PFSK-1 (cell line): ENCODE measurements at regions not wholly inside any gene's neighbourhood (a gene's known extent, or its start where the extent isn't known, plus 50 kb on each side); places are given as distances from the start of the nearest gene placed in this dataset.

Experiments used
- FOXP2 ChIP-seq: optimal IDR thresholded peaks from 2 replicates; pipeline ENCODE3; 2011; ENCODE audit warnings: borderline replicate concordance, control low read depth, inconsistent platforms; ENCODE audit not compliant: insufficient read depth; ENCODE audit errors: extremely low read length, extremely low read depth
- POLR2AphosphoS5 ChIP-seq: IDR thresholded peaks from 2 replicates; pipeline ENCODE4 v1.6.1; 2012; ENCODE audit warnings: low read depth, mild to moderate bottlenecking, control low read depth, low read length, moderate library complexity
- SIN3A ChIP-seq: IDR thresholded peaks from 2 replicates; pipeline ENCODE4 v1.6.1; 2012; ENCODE audit warnings: mild to moderate bottlenecking, low read length, moderate library complexity, borderline replicate concordance; ENCODE audit not compliant: insufficient read depth
- TAF1 ChIP-seq: IDR thresholded peaks from 2 replicates; pipeline ENCODE4 v1.6.1; 2012; ENCODE audit warnings: low read length, control low read depth, borderline replicate concordance; ENCODE audit not compliant: insufficient read depth
- TF ChIP-seq, protein P1 (sequence below), 2 experiments: IDR thresholded peaks; 2 replicates each; pipeline versions ENCODE4 v1.6.1 to v1.8.0; 2011 to 2012; ENCODE audit warnings: low read depth in 2 of 2, low read length in 2 of 2, control low read depth in 1 of 2, inconsistent platforms in 1 of 2, mild to moderate bottlenecking in 1 of 2, moderate library complexity in 1 of 2; ENCODE audit not compliant: insufficient read depth in 1 of 2

DNA sequence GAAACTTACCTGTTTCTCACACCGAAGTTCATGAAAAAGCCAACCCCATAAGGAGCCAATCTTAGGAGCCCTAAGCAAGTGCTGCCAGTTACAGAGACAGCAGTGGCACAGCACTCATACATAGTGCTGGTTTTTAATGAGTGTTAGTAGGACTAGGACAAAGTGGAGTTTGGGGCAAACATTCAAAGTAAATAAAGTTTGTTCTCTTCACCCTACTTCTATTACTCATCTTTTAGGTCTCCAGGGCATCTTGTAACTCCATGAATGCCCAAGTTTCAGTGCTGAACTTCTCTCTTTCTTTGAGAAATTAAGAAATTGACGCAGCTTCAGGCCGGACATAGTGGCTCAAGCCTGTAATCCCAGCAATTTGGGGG, 584.7 kb downstream of the EBF1 start:
- TF ChIP-seq, protein P1, sequence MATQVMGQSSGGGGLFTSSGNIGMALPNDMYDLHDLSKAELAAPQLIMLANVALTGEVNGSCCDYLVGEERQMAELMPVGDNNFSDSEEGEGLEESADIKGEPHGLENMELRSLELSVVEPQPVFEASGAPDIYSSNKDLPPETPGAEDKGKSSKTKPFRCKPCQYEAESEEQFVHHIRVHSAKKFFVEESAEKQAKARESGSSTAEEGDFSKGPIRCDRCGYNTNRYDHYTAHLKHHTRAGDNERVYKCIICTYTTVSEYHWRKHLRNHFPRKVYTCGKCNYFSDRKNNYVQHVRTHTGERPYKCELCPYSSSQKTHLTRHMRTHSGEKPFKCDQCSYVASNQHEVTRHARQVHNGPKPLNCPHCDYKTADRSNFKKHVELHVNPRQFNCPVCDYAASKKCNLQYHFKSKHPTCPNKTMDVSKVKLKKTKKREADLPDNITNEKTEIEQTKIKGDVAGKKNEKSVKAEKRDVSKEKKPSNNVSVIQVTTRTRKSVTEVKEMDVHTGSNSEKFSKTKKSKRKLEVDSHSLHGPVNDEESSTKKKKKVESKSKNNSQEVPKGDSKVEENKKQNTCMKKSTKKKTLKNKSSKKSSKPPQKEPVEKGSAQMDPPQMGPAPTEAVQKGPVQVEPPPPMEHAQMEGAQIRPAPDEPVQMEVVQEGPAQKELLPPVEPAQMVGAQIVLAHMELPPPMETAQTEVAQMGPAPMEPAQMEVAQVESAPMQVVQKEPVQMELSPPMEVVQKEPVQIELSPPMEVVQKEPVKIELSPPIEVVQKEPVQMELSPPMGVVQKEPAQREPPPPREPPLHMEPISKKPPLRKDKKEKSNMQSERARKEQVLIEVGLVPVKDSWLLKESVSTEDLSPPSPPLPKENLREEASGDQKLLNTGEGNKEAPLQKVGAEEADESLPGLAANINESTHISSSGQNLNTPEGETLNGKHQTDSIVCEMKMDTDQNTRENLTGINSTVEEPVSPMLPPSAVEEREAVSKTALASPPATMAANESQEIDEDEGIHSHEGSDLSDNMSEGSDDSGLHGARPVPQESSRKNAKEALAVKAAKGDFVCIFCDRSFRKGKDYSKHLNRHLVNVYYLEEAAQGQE (IDR thresholded peaks at IDR 0.05; ENCODE audit: insufficient read depth in 1 of 2, low read depth in 2 of 2, low read length in 2 of 2): no peak
- TF ChIP-seq FOXP2: no peak
- no peak for TF ChIP-seq TAF1
- TF ChIP-seq SIN3A: no peak
- TF ChIP-seq POLR2AphosphoS5: no peak

DNA sequence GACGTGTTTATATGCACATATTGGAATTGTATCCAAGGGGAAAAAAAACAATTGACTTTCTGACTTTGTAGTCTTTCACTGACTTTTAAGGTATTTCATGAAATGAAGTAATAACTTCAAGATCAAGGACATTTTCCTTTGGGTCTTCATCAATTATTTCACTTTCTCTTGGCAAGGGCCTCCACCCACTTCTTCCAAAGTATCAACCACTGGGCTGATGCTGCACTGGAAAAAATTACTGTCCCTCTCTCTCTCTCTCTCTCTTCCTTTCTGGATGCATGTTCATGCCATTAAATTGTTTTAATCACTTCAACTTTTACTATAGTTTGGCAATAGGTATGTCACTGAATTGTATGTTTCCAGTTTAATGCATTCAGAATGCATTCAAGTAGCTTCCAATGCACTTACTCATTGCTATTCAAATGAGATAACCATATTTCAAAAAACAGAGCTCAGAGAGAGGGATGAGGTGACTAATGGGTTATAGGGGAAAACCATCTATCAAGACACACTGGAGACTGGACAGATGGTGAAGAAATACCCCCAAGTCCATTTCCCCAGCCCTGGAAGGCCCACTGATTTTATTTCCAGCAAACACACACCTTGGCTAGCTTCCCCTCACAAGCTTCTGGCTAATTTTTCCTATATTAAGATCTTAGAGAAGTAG, 585.3 kb downstream of the EBF1 start:
- TF ChIP-seq, protein P1 (IDR thresholded peaks at IDR 0.05; ENCODE audit: insufficient read depth in 1 of 2, low read depth in 2 of 2, low read length in 2 of 2): no peak
- no peak for TF ChIP-seq SIN3A
- no peak for TF ChIP-seq POLR2AphosphoS5
- no peak for TF ChIP-seq FOXP2
- no peak for TF ChIP-seq TAF1

DNA sequence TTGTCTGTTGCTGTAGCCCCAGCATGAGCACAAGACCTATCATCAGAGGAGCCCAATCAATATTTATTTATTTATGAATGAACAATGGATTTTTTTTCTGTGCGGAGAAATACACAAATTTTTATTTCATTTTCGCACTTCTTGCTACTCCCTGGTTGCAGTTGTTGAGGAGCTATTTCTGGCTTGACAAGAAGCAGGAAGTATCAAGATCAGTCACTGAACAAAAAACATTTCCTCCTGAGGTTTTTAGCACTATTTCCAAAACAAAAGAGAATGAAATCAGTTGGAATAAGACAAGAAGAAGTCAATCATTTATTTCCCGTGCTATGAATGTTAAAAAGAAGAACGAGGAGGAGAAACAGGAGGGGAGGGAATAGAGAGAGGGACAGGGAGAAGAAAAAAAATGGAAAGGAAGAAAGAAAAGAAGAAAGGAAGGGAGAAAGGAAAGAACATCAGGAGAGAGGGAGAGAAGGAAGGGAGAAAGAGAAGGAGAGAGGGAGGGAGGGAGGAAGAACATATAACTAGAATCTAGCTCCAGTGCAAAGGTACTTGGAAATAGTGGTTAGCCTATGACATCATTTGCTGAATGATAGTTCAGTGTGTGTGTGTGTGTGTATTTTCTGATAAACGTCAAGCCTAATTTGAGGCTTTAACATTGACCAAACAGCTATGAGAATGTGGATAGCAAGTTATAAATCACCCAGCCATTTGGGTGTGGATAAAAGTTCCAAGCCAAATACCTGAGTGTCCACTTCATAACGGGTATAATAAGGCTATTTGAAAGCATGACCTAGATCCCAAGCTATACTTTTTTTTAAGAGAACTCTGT, 586.0 kb downstream of the EBF1 start:
- no peak for TF ChIP-seq FOXP2
- no peak for TF ChIP-seq POLR2AphosphoS5
- TF ChIP-seq, protein P1 (IDR thresholded peaks at IDR 0.05; ENCODE audit: insufficient read depth in 1 of 2, low read depth in 2 of 2, low read length in 2 of 2): no peak
- TF ChIP-seq TAF1: no peak
- TF ChIP-seq SIN3A: no peak

DNA sequence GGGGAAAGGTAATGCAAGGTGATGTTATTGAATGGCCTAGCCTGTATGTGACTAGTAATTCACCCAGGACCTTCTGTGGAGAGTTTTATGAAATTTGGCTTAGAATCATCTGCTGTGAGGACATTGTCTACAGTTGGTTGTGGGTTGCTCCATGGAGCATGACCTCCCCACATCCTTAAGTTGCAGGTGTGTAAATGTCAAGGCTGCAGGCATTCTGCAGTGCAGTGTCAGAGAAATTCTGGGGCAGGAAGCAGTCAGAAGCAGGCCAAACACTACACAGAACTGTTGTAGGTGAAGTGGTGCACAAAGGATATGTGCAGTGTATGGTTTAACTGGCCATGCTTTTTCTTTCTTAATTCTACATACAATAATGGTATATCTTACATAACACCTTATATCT, 588.3 kb downstream of the EBF1 start:
- no peak for TF ChIP-seq SIN3A

DNA sequence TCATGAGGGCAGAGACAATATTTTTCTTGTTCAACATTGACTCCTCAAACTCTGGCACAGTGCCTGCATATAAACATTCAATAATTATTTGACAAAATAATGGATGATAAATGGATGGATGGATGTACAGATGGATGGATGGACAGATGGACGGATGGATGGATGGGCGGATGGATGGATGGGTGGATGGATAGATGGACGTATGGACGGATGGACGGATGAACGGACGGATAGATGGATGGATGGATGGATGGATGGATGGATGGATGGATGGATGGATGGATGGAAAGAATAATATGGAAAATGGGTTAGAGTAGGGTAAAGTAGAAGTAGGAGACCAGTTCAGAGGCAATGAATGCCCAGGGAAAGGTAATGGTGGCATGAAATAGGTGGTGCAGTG, 589.2 kb downstream of the EBF1 start:
- TF ChIP-seq, protein P1 (IDR thresholded peaks at IDR 0.05; ENCODE audit: insufficient read depth in 1 of 2, low read depth in 2 of 2, low read length in 2 of 2): no peak
- TF ChIP-seq TAF1: no peak
- no peak for TF ChIP-seq FOXP2
- no peak for TF ChIP-seq SIN3A
- TF ChIP-seq POLR2AphosphoS5: no peak
